22Rv1 (cell line): ENCODE measurements at regions not wholly inside any gene's neighbourhood (a gene's known extent, or its start where the extent isn't known, plus 50 kb on each side); places are given as distances from the start of the nearest gene placed in this dataset.

Experiments used
- H3K27ac ChIP-seq: fragments of 450-650 bp; 2 replicates; pipeline ENCODE4 v1.5.1; 2017
- ZFX ChIP-seq: fragments of 450-650 bp; IDR thresholded peaks from 2 replicates; pipeline ENCODE4 v1.6.1; 2017; ENCODE audit warnings: antibody characterized with exemption, borderline replicate concordance
- TF ChIP-seq, protein P1 (sequence below): fragments of 450-650 bp; IDR thresholded peaks from 2 replicates; pipeline ENCODE4 v1.5.1; 2017; ENCODE audit warnings: mild to moderate bottlenecking

DNA sequence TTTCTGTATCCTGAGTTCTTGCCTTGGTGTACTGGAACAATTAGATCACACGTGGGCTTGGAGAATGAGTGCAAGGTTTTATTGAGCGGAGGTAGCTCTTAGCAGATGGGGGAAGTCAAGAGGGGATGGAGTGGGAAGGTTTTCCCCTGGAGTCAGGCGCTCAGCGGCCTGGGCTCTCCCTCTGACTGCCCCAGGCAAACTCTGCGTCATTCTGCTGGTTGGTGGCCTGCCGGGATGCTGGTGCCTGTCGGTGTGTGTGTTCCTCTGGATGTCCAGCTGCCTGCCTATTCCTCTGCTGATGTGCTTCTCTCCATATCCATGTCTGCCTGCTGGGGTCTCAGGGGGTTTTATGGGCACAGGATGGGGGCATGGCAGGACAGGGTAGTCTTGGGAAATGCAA lies 111.0 kb downstream of the TRIB2 start:
- no peak overlapping the region for H3K27ac ChIP-seq
- TF ChIP-seq, protein P1, sequence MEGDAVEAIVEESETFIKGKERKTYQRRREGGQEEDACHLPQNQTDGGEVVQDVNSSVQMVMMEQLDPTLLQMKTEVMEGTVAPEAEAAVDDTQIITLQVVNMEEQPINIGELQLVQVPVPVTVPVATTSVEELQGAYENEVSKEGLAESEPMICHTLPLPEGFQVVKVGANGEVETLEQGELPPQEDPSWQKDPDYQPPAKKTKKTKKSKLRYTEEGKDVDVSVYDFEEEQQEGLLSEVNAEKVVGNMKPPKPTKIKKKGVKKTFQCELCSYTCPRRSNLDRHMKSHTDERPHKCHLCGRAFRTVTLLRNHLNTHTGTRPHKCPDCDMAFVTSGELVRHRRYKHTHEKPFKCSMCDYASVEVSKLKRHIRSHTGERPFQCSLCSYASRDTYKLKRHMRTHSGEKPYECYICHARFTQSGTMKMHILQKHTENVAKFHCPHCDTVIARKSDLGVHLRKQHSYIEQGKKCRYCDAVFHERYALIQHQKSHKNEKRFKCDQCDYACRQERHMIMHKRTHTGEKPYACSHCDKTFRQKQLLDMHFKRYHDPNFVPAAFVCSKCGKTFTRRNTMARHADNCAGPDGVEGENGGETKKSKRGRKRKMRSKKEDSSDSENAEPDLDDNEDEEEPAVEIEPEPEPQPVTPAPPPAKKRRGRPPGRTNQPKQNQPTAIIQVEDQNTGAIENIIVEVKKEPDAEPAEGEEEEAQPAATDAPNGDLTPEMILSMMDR = no peak
- no peak for TF ChIP-seq ZFX

DNA sequence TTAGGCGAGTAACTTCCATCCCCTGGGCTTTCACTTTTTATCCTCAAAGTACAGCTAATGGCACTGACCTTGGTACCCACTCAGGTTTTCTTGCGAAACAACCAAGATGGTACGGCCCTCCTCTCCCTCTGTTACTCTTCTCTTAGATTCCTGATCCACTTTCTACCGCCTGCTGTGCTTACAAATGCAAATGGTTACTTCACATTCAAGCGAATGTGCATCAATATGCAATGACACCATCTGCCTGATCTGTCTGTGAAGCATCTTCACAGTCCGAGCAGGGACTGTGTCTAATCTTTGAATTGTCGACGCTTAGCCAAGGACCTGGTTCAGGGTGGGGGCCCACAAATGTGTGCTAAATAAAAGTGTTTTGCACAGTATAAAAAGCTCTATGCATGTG lies 112.2 kb downstream of the TRIB2 start:
- no peak overlapping the region for H3K27ac ChIP-seq
- TF ChIP-seq ZFX = no peak
- TF ChIP-seq, protein P1 = no peak

DNA sequence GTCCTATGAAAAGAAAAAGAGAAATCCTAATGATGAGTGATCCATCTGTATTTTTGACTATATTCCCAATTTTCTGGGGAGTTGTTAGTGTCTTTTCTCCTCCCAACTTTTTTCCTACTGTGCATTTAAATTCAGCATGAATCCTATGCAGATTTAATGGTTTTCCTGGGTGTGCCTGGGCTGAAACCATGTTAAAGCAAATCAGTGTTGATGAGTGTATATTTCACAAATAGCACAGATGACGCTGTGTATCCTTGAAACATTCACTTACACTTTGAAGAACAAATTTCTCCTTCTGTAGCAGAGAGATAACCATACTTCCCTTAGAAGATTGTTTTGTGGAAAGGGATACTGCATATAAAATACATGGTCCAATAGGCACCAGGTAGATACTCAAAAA lies 114.3 kb downstream of the TRIB2 start:
- TF ChIP-seq, protein P1 = no peak
- no peak for TF ChIP-seq ZFX
- no peak overlapping the region for H3K27ac ChIP-seq

DNA sequence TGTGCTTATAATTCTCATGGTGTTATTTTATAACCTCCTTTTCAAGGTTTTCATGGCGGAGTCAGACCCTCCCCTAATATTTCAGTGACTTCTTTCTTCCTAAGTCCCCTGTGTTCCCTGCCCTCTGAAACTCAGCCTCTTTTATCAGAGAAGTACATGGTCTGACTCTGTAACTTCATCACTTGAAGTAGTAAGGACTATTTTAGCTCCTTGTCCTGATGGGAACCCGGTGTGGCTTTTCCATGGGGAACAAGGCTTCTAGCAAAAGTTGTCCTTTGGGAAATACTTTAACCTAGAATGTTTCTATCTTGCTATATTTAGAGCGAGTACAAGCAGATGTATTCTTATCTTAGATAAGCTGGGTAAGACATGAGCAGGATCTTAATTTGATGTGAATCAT lies 117.5 kb downstream of the TRIB2 start:
- H3K27ac ChIP-seq = no peak overlapping the region
- TF ChIP-seq, protein P1 = no peak
- no peak for TF ChIP-seq ZFX

DNA sequence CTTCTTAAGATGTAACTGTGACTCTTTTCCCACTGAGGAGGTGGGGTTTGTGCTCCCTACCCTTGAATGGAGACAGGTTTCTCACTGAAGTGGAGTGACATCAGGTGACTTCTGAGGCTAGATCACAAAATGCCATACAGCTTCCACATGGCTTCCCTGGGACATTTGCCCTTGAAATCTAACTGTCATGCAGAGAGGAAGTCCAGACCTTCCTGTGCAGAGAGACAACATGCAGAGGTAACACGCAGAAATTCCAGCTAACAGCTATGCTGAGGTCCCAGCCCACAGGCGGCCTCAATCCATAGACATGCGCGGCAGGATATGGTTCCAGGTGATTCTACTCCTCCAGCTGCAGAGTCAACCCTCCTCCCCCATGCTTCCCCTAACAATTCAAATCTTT lies 119.0 kb downstream of the TRIB2 start:
- TF ChIP-seq, protein P1 = no peak
- no peak for TF ChIP-seq ZFX
- H3K27ac ChIP-seq = no peak overlapping the region

DNA sequence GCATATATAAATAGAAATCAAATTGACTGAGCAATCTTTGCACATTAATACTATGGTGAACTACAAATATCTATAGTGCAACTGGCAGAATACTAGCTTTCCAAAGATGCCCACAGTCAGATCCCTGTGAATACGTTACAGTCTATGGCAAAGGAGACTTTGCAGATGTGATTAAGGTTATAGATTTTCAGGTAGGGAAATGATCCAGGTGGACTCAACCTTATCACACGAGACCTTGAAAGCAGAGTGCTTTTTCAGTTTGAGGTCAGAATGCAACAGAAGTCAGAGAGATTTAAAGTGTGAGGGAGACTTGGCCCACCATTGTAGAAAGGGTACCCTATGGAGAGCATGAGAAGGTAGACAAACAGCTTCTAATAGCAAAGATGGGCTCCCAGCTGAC lies 122.6 kb downstream of the TRIB2 start:
- no peak overlapping the region for H3K27ac ChIP-seq
- TF ChIP-seq, protein P1 = no peak

DNA sequence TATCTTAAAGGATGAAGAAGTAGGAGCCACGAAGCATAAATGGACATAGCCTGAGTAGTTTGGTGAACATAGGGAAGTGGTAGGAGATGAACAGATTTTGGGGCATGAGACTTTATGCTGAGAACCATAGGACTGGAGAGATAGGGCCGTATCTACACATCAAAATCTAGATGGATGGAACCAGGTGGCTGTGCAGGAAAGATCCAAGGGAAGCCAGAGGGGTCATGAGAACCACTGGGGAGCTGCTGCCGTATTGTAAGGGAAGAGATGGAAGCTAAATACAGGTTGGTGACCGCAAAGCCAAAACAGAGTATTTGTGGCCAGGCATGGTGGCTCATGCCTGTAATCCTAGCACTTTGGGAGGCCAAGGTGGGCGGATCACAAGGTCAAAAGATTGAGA lies 124.3 kb downstream of the TRIB2 start:
- H3K27ac ChIP-seq = no peak overlapping the region
- TF ChIP-seq, protein P1 = no peak
- TF ChIP-seq ZFX = no peak
